ENCODE measurements at regions not wholly inside any gene's neighbourhood (a gene's known extent, or its start where the extent isn't known, plus 50 kb on each side); places are given as distances from the start of the nearest gene placed in this dataset.

DNA sequence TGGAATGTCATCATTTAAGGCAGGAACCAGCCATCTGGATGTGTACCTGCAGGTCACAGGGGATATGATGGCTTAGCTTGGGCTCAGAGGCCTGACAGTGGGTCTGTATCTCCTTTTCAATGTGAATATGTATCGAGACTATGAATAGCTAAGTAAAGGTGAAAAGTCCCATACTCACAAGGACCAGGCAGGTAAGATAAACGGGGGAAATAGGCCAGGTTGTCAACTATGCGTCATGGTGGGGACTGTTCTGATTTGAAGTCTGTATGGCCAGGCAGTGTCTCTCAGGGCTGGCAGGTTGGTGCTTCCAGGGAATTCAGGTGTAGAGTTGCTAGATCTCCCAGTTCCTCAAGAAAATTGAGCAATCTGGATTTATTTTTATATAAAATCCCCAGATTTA, 987.9 kb upstream of the WWC1 start:
- no peaks in the 10 kb centered on the region for H3K27me3 ChIP-seq (replicated peaks; ENCODE audit: control insufficient read depth, insufficient read depth, low read length, poor library complexity, severe bottlenecking)
- no peak overlapping the region for H3K27ac ChIP-seq (ENCODE audit: insufficient read depth, low read length, poor library complexity, severe bottlenecking)
- H3K4me1 ChIP-seq (ENCODE audit: control insufficient read depth, insufficient read depth, low read length, poor library complexity, severe bottlenecking) = no peaks in the 10 kb centered on the region
- no peak overlapping the region for H3K4me3 ChIP-seq (ENCODE audit: insufficient read depth, low read depth, low read length, poor library complexity, severe bottlenecking)
- H3K36me3 ChIP-seq (ENCODE audit: control insufficient read depth, insufficient read depth, low read length) = no peaks in the 10 kb centered on the region
- H3K9me3 ChIP-seq (ENCODE audit: control insufficient read depth, low read length) = no peaks in the 10 kb centered on the region
- DNase-seq = no peak

DNA sequence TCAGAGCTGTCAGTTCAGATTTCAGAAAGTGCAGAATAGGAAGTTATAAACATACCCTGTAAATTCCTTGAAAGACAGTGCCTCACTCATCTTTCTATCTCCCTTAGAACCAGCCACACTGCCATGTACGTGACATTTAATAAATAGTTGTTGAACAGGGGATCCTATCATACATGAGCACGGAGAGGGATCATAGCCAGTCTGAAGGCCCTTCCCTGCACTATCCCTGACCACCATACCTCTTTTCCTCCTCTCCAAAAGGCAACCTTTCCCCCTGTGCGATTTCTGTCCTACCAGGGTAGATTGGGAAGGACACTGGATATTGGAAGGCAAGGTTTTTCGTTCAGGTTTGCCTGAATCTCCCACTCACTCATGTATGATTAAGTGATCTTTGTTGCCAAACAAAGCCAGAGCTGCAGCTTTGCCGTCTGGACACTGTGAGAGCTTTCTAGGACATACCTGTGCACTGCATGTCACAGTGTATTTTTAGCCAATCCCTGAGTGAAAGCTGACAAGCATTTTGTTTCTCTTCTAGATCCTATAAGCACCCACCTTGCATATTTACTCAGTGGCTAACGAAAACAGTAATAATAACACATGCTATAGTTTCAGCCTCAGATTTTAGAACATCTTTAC, 986.5 kb upstream of the WWC1 start:
- Histone ChIP-seq H3K36me3 (ENCODE audit: control insufficient read depth, insufficient read depth, low read length) (no peaks in the 10 kb centered on the region), H3K27me3 (replicated peaks; ENCODE audit: control insufficient read depth, insufficient read depth, low read length, poor library complexity, severe bottlenecking) (no peaks in the 10 kb centered on the region), H3K27ac (ENCODE audit: insufficient read depth, low read length, poor library complexity, severe bottlenecking) (no peak overlapping the region), H3K4me3 (ENCODE audit: insufficient read depth, low read depth, low read length, poor library complexity, severe bottlenecking) (no peak overlapping the region), H3K9me3 (ENCODE audit: control insufficient read depth, low read length) (no peaks in the 10 kb centered on the region), H3K4me1 (ENCODE audit: control insufficient read depth, insufficient read depth, low read length, poor library complexity, severe bottlenecking) (no peaks in the 10 kb centered on the region)
- DNase-seq = no peak

DNA sequence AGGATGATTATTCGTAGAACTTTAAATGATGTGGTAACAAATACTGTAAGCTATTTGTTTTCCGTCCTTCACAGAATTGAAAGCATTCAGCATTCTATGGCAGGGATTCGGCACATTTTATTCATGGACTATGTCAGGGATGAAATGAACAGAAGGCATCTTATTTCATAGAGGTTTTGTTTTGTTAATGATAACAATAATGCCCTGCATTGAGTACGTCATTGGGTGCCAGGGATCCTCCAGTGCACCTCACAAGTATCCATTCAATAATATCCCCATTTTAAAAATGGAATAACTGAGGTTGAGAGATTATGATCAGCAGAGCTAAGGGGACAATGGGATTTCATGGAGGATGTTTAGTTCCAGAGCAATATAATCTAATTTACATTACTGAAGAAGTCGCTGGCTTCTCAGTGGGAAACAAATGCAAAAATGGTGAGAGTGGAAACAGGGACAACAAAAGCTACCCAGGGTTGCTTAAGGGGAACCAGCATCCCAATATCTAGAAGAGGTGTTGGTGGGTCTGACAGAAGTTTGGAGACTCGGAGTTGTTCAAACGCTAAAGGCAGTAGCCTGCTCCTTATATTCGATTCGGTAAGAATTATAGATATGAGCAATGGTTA, 985.7 kb upstream of the WWC1 start:
- DNase-seq = no peak
- Histone ChIP-seq H3K27ac (ENCODE audit: insufficient read depth, low read length, poor library complexity, severe bottlenecking) (no peak overlapping the region), H3K36me3 (ENCODE audit: control insufficient read depth, insufficient read depth, low read length) (no peaks in the 10 kb centered on the region), H3K4me1 (ENCODE audit: control insufficient read depth, insufficient read depth, low read length, poor library complexity, severe bottlenecking) (no peaks in the 10 kb centered on the region), H3K4me3 (ENCODE audit: insufficient read depth, low read depth, low read length, poor library complexity, severe bottlenecking) (no peak overlapping the region), H3K27me3 (replicated peaks; ENCODE audit: control insufficient read depth, insufficient read depth, low read length, poor library complexity, severe bottlenecking) (no peaks in the 10 kb centered on the region), H3K9me3 (ENCODE audit: control insufficient read depth, low read length) (no peaks in the 10 kb centered on the region)

DNA sequence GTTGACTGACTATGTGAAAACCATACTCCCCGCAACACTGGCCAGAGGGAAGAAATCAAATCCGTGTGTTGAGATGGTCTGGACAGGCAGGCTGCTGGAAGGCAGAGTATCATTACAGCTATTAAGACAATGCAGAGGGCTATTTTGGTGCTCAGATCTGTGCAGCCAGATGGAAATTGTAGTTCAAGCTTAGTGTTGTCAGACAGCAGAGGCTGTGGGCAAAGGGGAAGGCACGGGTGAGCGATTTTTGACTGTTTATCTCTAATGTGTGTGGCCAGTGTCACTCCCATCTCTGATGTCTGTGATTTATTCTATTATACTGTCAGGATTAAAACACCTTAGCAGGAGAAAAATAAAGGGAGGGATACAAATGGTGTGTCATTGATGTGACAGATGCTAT, 984.4 kb upstream of the WWC1 start:
- Histone ChIP-seq H3K36me3 (ENCODE audit: control insufficient read depth, insufficient read depth, low read length) (no peaks in the 10 kb centered on the region), H3K4me3 (ENCODE audit: insufficient read depth, low read depth, low read length, poor library complexity, severe bottlenecking) (no peak overlapping the region)

DNA sequence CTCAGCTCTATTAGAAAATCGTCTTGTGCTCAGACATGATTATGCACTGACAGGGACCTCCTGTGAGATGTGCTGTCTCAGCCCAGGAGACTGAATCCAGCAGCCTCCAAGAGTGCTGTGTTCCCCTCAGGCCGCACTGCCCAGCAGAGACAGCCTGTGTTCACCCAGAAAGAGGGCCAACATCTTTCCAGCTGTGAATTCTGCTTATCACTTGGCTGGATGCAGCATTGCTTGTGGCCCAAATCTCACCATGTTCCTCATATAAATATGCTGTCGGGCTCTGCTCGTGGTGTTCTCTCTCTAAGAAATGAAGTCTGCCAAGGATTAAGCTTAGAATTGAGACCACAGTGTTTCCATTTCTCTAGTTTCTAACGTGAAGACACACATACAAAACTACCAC, 983.0 kb upstream of the WWC1 start:
- Histone ChIP-seq H3K27ac (ENCODE audit: insufficient read depth, low read length, poor library complexity, severe bottlenecking) (no peak overlapping the region), H3K36me3 (ENCODE audit: control insufficient read depth, insufficient read depth, low read length) (no peaks in the 10 kb centered on the region), H3K4me3 (ENCODE audit: insufficient read depth, low read depth, low read length, poor library complexity, severe bottlenecking) (no peak overlapping the region), H3K27me3 (replicated peaks; ENCODE audit: control insufficient read depth, insufficient read depth, low read length, poor library complexity, severe bottlenecking) (no peaks in the 10 kb centered on the region), H3K9me3 (ENCODE audit: control insufficient read depth, low read length) (no peaks in the 10 kb centered on the region), H3K4me1 (ENCODE audit: control insufficient read depth, insufficient read depth, low read length, poor library complexity, severe bottlenecking) (no peaks in the 10 kb centered on the region)
- DNase-seq = no peak

More for the DNA sequence above, 984.4 kb upstream of the WWC1 start:
- no peaks in the 10 kb centered on the region for H3K4me1 ChIP-seq (ENCODE audit: control insufficient read depth, insufficient read depth, low read length, poor library complexity, severe bottlenecking)
- H3K27ac ChIP-seq (ENCODE audit: insufficient read depth, low read length, poor library complexity, severe bottlenecking) = no peak overlapping the region
- no peak for DNase-seq
- no peaks in the 10 kb centered on the region for H3K27me3 ChIP-seq (replicated peaks; ENCODE audit: control insufficient read depth, insufficient read depth, low read length, poor library complexity, severe bottlenecking)
- no peaks in the 10 kb centered on the region for H3K9me3 ChIP-seq (ENCODE audit: control insufficient read depth, low read length)

DNA sequence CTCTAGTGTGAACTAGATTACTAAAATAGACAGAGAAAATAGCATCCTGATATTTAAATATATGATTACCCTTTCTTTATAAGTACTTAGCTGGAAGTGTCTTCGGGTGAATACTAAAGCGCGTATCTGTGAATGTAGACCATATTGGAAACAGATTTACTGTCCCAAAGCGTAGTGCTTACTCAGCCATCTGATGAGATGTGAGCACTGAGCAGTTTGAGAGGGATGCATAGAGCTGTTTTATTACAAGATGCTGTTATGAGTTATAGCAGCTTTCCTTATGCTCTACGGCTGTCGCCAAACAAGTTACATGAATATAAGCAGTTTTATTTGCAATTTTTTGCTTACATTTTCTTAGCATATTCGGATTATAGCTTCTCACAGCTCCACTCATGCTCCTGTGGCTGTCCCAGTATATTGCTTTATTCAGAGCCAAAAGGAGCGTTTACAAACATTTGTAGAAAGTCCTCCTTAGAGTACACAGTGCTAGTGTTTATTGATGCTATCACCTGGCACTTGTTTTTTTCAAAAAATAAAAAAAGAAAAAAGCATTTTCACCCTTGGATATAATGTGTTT, 981.4 kb upstream of the WWC1 start:
- no peak for DNase-seq
- no peaks in the 10 kb centered on the region for H3K27me3 ChIP-seq (replicated peaks; ENCODE audit: control insufficient read depth, insufficient read depth, low read length, poor library complexity, severe bottlenecking)
- no peak overlapping the region for H3K27ac ChIP-seq (ENCODE audit: insufficient read depth, low read length, poor library complexity, severe bottlenecking)
- no peaks in the 10 kb centered on the region for H3K4me1 ChIP-seq (ENCODE audit: control insufficient read depth, insufficient read depth, low read length, poor library complexity, severe bottlenecking)
- no peaks in the 10 kb centered on the region for H3K36me3 ChIP-seq (ENCODE audit: control insufficient read depth, insufficient read depth, low read length)
- no peak overlapping the region for H3K4me3 ChIP-seq (ENCODE audit: insufficient read depth, low read depth, low read length, poor library complexity, severe bottlenecking)
- H3K9me3 ChIP-seq (ENCODE audit: control insufficient read depth, low read length) = no peaks in the 10 kb centered on the region

DNA sequence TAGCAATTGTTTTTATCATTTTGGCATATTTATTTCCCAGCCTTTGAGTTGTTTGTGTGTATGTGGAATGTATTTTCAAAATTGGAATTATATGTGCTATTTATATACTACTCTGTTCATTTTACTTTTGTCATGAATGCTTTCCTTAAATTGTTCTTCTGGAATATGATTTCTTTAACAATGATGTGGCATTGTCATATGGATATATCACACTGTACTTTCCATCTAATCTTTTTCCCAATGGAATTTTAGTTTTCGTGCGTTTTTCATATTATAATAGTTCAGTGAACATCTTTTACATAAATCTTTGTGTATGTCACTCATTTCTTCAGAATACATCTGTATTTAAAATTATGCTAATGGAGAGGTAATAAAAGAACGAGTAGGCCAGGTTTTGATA, 980.1 kb upstream of the WWC1 start:
- DNase-seq = no peak
- Histone ChIP-seq H3K9me3 (ENCODE audit: control insufficient read depth, low read length) (no peaks in the 10 kb centered on the region), H3K27me3 (replicated peaks; ENCODE audit: control insufficient read depth, insufficient read depth, low read length, poor library complexity, severe bottlenecking) (no peaks in the 10 kb centered on the region), H3K36me3 (ENCODE audit: control insufficient read depth, insufficient read depth, low read length) (no peaks in the 10 kb centered on the region), H3K4me3 (ENCODE audit: insufficient read depth, low read depth, low read length, poor library complexity, severe bottlenecking) (no peak overlapping the region), H3K4me1 (ENCODE audit: control insufficient read depth, insufficient read depth, low read length, poor library complexity, severe bottlenecking) (no peaks in the 10 kb centered on the region), H3K27ac (ENCODE audit: insufficient read depth, low read length, poor library complexity, severe bottlenecking) (no peak overlapping the region)

DNA sequence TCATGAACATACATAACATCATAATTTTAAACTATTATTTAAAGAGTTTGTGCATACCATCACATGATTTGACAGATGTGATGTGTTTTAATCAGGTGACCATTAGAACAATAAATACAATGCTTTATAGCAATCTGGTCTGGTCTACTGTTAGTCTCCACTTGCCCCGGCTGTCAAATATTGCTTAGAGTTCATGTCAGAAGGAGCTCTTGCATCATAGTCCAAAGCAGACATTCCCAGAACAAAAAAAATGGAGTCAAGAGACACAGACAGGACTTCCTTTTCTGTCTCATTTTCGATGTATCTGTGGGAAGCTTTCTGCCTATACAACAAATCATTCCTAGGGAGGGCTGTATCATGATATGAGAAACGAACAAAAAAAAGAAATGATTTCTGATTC, 979.2 kb upstream of the WWC1 start:
- H3K9me3 ChIP-seq (ENCODE audit: control insufficient read depth, low read length) = no peaks in the 10 kb centered on the region
- H3K27me3 ChIP-seq (replicated peaks; ENCODE audit: control insufficient read depth, insufficient read depth, low read length, poor library complexity, severe bottlenecking) = no peaks in the 10 kb centered on the region
- no peak overlapping the region for H3K27ac ChIP-seq (ENCODE audit: insufficient read depth, low read length, poor library complexity, severe bottlenecking)
- H3K4me1 ChIP-seq (ENCODE audit: control insufficient read depth, insufficient read depth, low read length, poor library complexity, severe bottlenecking) = no peaks in the 10 kb centered on the region
- no peak for DNase-seq
- H3K36me3 ChIP-seq (ENCODE audit: control insufficient read depth, insufficient read depth, low read length) = no peaks in the 10 kb centered on the region
- H3K4me3 ChIP-seq (ENCODE audit: insufficient read depth, low read depth, low read length, poor library complexity, severe bottlenecking) = no peak overlapping the region

DNA sequence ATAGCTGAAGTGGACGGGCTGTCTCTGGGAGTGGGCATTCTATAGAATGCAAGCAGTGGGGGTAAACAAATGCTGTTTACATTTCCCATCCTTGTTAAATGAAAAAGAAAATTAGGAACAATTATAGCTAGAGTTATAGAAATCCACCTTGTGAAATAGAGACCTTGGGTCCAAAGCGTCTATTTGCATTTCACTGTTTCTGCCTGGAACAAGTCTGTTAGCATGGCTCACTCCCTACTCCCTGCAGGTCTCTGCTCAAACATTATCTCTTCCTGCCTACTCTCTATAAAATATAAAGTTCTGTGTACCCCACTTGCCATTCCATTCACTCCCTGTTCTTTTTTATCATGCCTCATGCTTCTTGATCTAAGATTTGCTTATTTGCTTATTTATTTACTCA, 975.7 kb upstream of the WWC1 start:
- no peaks in the 10 kb centered on the region for H3K9me3 ChIP-seq (ENCODE audit: control insufficient read depth, low read length)
- H3K27me3 ChIP-seq (replicated peaks; ENCODE audit: control insufficient read depth, insufficient read depth, low read length, poor library complexity, severe bottlenecking) = no peaks in the 10 kb centered on the region
- H3K27ac ChIP-seq (ENCODE audit: insufficient read depth, low read length, poor library complexity, severe bottlenecking) = no peak overlapping the region
- DNase-seq = no peak
- no peaks in the 10 kb centered on the region for H3K36me3 ChIP-seq (ENCODE audit: control insufficient read depth, insufficient read depth, low read length)
- H3K4me3 ChIP-seq (ENCODE audit: insufficient read depth, low read depth, low read length, poor library complexity, severe bottlenecking) = no peak overlapping the region
- H3K4me1 ChIP-seq (ENCODE audit: control insufficient read depth, insufficient read depth, low read length, poor library complexity, severe bottlenecking) = no peaks in the 10 kb centered on the region

DNA sequence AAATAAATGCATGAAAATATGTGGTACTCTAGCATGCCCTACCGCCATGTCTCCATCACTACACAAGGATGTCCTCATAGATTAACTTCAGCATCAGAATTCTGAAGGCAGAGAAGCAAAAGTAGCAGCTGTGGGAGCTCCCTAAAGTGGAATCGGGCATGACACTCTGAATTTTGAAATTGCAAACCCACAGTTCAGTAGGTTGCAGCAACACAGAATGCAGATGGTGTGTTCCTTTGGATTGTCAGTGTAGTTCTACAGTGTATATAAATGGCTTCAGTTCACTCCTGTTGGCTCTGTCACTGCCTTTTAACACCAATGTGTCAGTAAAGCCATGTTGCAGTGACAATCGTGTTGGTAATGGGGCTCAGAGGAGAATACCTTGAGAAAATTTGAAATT, 973.6 kb upstream of the WWC1 start:
- H3K4me3 ChIP-seq (ENCODE audit: insufficient read depth, low read depth, low read length, poor library complexity, severe bottlenecking) = no peak overlapping the region
- H3K9me3 ChIP-seq (ENCODE audit: control insufficient read depth, low read length) = no peaks in the 10 kb centered on the region
- no peaks in the 10 kb centered on the region for H3K4me1 ChIP-seq (ENCODE audit: control insufficient read depth, insufficient read depth, low read length, poor library complexity, severe bottlenecking)
- H3K27me3 ChIP-seq (replicated peaks; ENCODE audit: control insufficient read depth, insufficient read depth, low read length, poor library complexity, severe bottlenecking) = no peaks in the 10 kb centered on the region
- no peaks in the 10 kb centered on the region for H3K36me3 ChIP-seq (ENCODE audit: control insufficient read depth, insufficient read depth, low read length)
- DNase-seq = no peak
- H3K27ac ChIP-seq (ENCODE audit: insufficient read depth, low read length, poor library complexity, severe bottlenecking) = no peak overlapping the region

Data from effector memory CD4-positive, alpha-beta T cell (primary cell).